Panc1 (cell line): ENCODE measurements at regions not wholly inside any gene's neighbourhood (a gene's known extent, or its start where the extent isn't known, plus 50 kb on each side); places are given as distances from the start of the nearest gene placed in this dataset.
"Not testable (repeated sequence)": the region's sequence is repeated elsewhere in the genome, so short reads cannot be mapped to it uniquely, and the experiment has no call there.

Experiments used
- ATAC-seq: fragments of 200-7000 bp; cut with Tn5 transposase; 2 replicates; pipeline ENCODE4 v1.9.1; 2020; ENCODE audit warnings: mild to moderate bottlenecking, moderate library complexity
- BruUV-seq: library from RNA; stranded (reverse); fragments of 400-500 nt; replicated peaks from 2 replicates; lab custom pipeline; 2021; lab: Mats Ljungman, UMichigan
- CTCF ChIA-PET: fragments of 300-600 bp; sonication (Branson Sonifier 250); formaldehyde crosslinking; loops from one replicate; lab custom pipeline; 2022; ENCODE audit warnings: antibody characterized with exemption; lab: Charles Lee
- POLR2A ChIA-PET: fragments of 300-600 bp; sonication (Branson Sonifier 250); formaldehyde crosslinking; loops from one replicate; lab custom pipeline; 2022; ENCODE audit warnings: antibody characterized with exemption; lab: Charles Lee
- DNase-seq: peaks from one replicate; pipeline ENCODE4 v3.0.0-alpha.2; 2010; ENCODE audit warnings: low read depth, low spot score
- H3K27ac ChIP-seq: 2 replicates; pipeline ENCODE4 v1.5.1; 2011; ENCODE audit warnings: mild to moderate bottlenecking, low read length, inconsistent platforms
- H3K27me3 ChIP-seq: fragments of 200-500 bp; sonication (Bioruptor generic); 2 replicates; pipeline ENCODE4 v1.6.0; 2014; ENCODE audit warnings: low read length, inconsistent platforms; ENCODE audit not compliant: control insufficient read depth, insufficient read depth
- H3K36me3 ChIP-seq: fragments of 200-500 bp; sonication (Bioruptor generic); 2 replicates; pipeline ENCODE4 v1.5.1; 2014; ENCODE audit warnings: inconsistent platforms, mild to moderate bottlenecking, low read length, moderate library complexity; ENCODE audit not compliant: control insufficient read depth, insufficient read depth
- H3K4me1 ChIP-seq: 2 replicates; pipeline ENCODE4 v1.5.1; 2011; ENCODE audit warnings: inconsistent platforms, mild to moderate bottlenecking, low read length, moderate library complexity; ENCODE audit not compliant: control insufficient read depth, insufficient read depth
- H3K4me3 ChIP-seq, 2 experiments: 2 replicates each; pipeline ENCODE4 v1.5.1; 2011 to 2012; ENCODE audit warnings: low read depth in 2 of 2, low read length in 2 of 2, mild to moderate bottlenecking in 2 of 2, inconsistent platforms in 1 of 2, moderate library complexity in 1 of 2
- H3K9me3 ChIP-seq: fragments of 200-500 bp; sonication (Bioruptor generic); 2 replicates; pipeline ENCODE4 v1.5.1; 2014; ENCODE audit warnings: low read depth, mild to moderate bottlenecking, inconsistent platforms, low read length, moderate library complexity; ENCODE audit not compliant: control insufficient read depth, insufficient read depth
- CTCF ChIP-seq: fragments of 450-650 bp; IDR thresholded peaks from 2 replicates; pipeline ENCODE4 v1.5.1; 2017; ENCODE audit warnings: mild to moderate bottlenecking
- POLR2AphosphoS5 ChIP-seq: IDR thresholded peaks from 2 replicates; pipeline ENCODE4 v1.6.1; 2012; ENCODE audit warnings: mild to moderate bottlenecking, low read depth, low read length, moderate library complexity
- REST ChIP-seq, 2 experiments: IDR thresholded peaks; 2 replicates each; pipeline ENCODE4 v1.6.1; 2011 to 2012; ENCODE audit warnings: low read depth in 2 of 2, control low read depth in 1 of 2, low read length in 1 of 2, mild to moderate bottlenecking in 1 of 2, moderate library complexity in 1 of 2; ENCODE audit not compliant: insufficient read depth in 1 of 2
- SIN3A ChIP-seq: IDR thresholded peaks from 2 replicates; pipeline ENCODE4 v1.6.1; 2012; ENCODE audit warnings: low read depth, mild to moderate bottlenecking, low read length, moderate library complexity, borderline replicate concordance; ENCODE audit not compliant: insufficient read depth
- TCF7L2 ChIP-seq: IDR thresholded peaks from 2 replicates; pipeline ENCODE4 v1.6.1; 2011; ENCODE audit warnings: mild to moderate bottlenecking, low read depth, low read length, inconsistent platforms
- in situ Hi-C: cut with HindIII; loops from 2 replicates; pipeline ENCODE4 v1.10.0; 2016; ENCODE audit warnings: low sequenced_read_pairs, low pct_unique_long_range_greater_than_20kb
- intact Hi-C: fragments of 100-400 bp; cut with micrococcal nuclease; formaldehyde crosslinking; loops from one replicate; pipeline ENCODE4 v1.10.0; 2022; ENCODE audit not compliant: unreplicated experiment

GRCh38 chr4:123235431-123235830, 161.2 kb upstream of the SPRY1 start:
- Histone ChIP-seq H3K9me3 (no peaks in the 10 kb centered on the region), H3K27ac (no peak overlapping the region), H3K36me3 (no peaks in the 10 kb centered on the region), H3K4me1 (no peaks in the 10 kb centered on the region), H3K4me3 (no peak overlapping the region), H3K27me3 (no peaks in the 10 kb centered on the region)
- POLR2A ChIA-PET, result no interaction called here
- ATAC-seq (no peak), DNase-seq (no peak)
- no TSS peak for BruUV-seq
- intact Hi-C loops (no loop called here), in situ Hi-C loops (no loop called here)
- CTCF ChIA-PET, result no interaction called here
- TF ChIP-seq POLR2AphosphoS5 (no peak), CTCF (no peak), TCF7L2 (no peak), SIN3A (no peak)

GRCh38 chr4:123236606-123237005, 160.0 kb upstream of the SPRY1 start:
- no peak for DNase-seq
- intact Hi-C loops, result no loop called here
- H3K36me3 ChIP-seq, result no peaks in the 10 kb centered on the region
- in situ Hi-C loops, result no loop called here
- TF ChIP-seq POLR2AphosphoS5 (no peak), CTCF (no peak), REST (IDR thresholded peaks at IDR 0.05; ENCODE audit: insufficient read depth in 1 of 2, low read depth in 2 of 2, low read length in 1 of 2) (no peak), SIN3A (no peak), TCF7L2 (no peak)
- no peaks in the 10 kb centered on the region for H3K27me3 ChIP-seq
- H3K4me1 ChIP-seq, result no peaks in the 10 kb centered on the region
- H3K27ac ChIP-seq, result no peak overlapping the region
- no peak overlapping the region for H3K4me3 ChIP-seq
- ChIA-PET POLR2A (no interaction called here), CTCF (no interaction called here)
- no peaks in the 10 kb centered on the region for H3K9me3 ChIP-seq
- BruUV-seq, result no TSS peak
- ATAC-seq, result no peak

- H3K4me3 ChIP-seq, in situ Hi-C loops, H3K4me1 ChIP-seq, BruUV-seq, H3K9me3 ChIP-seq, CTCF ChIA-PET, intact Hi-C loops, POLR2A ChIA-PET, H3K27me3 ChIP-seq, DNase-seq, H3K27ac ChIP-seq, H3K36me3 ChIP-seq, ATAC-seq: not testable (repeated sequence)
Measured at GRCh38 chr4:123240286-123240685, 156.3 kb upstream of the SPRY1 start.

GRCh38 chr4:123243220-123243619, 153.4 kb upstream of the SPRY1 start:
- CTCF ChIA-PET, BruUV-seq, ATAC-seq, H3K4me3 ChIP-seq, DNase-seq, H3K27ac ChIP-seq, H3K27me3 ChIP-seq, H3K4me1 ChIP-seq, in situ Hi-C loops, H3K36me3 ChIP-seq, intact Hi-C loops, POLR2A ChIA-PET, H3K9me3 ChIP-seq: not testable (repeated sequence)
